ENCODE measurements at regions not wholly inside any gene's neighbourhood (a gene's known extent, or its start where the extent isn't known, plus 50 kb on each side); places are given as distances from the start of the nearest gene placed in this dataset.
A peak's percentile ranks its signal among the peaks of the same experiment; 100 is the strongest.

DNA sequence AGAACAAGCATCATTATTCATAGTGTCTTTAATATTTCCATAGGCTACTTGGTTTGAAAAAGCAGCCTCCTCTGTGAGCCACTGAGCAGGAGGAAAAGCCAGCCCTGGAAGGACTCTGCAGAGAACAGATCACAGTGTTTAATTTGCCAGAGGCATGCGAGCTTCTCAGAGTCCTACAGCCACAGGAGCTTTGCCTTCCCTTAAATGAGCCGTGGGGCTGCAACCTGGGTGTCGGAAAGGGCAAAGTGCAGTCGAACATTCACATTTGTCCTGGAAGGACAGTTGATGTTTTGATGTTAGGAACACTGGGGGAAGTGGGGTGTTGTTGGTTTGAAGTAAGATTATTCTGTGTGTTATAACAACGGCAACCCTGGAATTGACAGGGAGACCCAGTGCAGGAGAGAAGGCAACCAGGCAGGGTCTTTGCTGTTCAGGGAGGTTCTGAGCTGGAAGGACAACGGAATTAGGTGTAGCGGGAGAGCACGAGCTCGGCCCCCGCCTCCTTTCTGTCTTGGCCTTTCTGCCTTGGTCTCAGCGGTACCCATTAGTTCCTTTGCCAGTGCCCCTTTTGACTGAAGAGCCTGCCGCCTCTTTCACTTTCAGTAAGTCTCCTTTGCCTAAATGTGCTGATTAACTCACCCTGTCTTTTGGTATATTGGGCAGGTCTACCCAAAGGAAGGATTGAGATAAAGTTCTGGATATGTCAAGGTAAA, 192.3 kb upstream of the PITRM1 start:
- no peak for DNase-seq

DNA sequence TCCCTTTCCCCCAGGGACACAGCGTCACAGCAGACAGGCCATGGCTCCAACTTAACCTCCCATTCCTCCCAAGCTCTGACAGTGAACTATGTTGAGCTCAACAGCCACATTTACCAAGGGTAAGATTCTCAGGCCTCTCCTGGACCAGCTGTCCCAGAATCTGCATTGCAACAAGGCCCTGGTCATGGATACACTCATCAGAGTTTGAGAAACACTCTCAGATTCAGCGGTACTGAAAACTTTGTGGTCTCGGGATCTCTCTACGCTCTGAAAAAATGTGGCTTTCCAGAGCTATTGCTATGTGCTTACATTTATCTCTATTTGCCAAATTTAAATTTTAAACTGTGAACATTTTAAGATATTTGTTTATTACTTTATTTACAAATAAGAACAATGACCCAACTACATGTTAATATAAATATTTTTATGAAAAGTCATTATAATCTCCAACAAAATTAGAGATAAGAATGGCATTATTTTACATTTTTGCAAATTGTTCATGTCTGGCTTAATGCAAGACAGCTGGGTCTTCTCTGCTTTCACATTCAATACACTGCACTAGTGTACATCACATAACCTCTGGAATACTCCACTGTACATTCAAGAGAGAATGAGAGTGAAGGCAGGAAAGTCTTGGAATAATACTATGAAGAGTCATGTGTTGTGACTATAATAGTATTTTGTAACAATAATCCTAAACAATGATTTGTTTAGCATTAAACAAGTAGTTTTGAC, 190.9 kb upstream of the PITRM1 start:
- no peak for DNase-seq

DNA sequence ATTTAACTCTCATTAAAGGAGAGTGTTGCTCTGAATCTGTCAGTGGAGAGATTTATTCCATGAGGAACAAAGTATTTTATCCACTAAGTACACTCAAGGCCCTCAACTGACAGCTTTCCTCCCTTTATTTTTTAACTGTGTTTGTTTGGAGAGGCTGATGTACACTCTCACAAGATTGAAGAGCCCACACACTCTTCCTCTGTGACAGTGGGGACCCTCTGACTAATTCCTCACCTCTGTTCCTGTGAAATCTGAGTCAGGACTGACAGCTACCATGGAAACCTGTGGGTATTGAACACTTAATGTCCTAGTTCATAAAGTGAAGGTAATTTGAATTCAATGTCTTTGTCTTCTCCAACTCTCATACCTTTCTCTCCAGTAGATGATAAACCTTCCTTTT, 189.8 kb upstream of the PITRM1 start:
- DNase-seq, result no peak

DNA sequence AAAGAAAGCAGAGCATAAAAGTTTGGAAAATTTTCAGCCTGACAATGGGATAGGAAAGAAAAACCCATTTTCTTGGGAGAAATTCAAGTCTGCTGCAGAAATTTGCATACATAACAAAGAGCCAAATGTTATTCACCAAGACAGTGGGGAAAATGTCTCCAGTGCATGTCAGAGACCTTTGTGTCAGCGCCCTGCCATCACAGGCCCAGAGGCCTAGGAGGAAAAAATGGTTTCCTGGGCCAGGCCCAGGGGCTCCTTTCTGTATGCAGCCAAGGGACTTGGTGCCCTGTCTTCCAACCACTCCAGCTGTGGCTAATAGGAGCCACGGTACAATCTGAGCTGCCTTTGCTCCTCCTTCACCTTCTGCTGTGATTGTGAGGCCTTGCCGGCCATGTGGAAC, 189.1 kb upstream of the PITRM1 start:
- DNase-seq, result no peak

DNA sequence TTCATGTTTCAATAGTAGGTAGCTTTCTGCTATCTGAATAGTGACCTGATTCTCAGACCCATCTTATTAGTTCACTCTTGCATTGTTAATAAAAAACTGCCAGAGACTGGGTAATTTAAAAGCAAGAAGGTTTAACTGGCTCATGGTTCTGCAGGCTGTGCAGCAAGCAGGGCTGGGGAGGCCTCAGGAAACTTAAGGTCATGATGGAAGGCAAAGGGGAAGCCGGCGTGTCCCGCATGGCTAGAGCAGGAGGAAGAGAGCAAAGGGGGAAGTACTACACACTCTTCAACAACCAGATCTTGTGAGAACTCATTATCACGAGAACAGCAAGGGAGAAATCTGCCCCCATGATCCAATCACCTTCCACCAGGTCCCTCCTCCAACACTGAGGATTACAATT, 185.2 kb upstream of the PITRM1 start:
- DNase-seq, result peak; percentile 20 to 25

DNA sequence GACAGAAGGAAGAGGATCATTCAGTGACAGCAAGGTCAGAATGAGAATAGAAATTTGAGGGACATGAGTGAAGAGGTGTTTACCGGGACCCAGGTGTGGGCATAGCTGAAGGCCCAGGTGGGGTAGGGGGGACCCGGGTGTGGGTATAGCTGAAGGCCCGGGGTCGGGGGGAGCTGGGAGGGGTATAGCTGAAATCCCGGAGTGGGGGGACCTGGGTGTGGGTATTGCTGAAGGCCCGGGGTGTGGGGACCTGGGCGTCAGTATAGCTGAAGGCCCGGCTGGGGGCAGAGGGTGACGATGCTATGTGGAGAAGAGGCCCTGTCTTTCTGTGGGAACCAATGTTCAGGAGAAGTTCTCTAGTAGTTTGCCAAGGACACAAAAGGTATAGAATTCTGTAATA, 183.0 kb upstream of the PITRM1 start:
- no peak for DNase-seq

DNA sequence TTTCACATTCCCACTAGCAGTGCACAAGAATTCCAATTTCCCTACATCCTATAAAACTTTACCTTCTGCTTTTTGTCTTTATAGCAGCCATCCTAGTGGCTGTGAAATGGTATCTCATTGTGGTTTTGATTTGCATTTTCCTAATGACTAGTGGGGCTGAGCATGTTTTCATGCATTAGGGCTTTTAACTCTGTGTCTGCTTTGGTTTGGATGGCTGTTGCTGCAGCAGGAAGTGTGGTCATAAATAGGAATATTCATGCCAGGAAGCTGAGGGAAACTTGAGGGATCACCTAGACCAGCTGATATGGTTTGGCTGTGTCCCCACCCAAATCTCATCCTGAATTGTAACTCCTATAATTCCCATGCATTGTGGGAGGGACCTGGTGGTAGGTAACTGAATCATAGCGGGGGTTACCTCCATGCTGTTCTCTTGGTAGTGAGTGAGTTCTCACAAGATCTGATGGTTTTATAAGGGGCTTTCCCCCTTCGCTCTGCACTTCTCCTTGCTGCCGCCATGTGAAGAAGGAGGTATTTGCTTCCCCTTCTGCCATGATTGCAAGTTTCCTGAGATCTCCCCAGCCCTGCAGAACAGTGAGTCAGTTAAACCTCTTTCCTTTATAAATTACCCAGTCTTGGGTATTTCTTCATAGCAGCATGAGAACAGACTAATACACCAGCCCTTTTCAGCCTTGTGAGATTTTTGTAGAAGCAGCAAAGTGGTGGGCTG, 181.8 kb upstream of the PITRM1 start:
- DNase-seq, result peak; percentile 29 to 47

DNA sequence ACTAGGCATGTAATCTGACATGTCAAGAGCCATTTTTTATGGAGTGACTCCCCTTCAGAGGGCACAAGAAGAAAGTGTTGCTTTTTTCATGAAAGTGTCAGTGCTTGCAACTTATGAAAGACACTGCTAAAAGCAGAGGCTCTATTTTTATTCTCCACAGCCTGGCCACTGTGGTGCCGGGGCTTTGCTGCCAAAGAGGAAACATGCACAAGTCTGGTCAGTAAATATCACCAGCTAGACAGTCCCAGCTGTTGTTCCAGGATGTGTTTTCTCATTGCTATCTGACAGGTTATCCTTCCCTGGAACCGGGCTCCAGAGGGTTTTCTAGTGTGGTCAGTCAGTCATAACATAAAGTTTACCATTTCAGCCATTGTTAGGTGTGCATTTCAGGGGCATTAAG, 180.7 kb upstream of the PITRM1 start:
- no peak for DNase-seq

DNA sequence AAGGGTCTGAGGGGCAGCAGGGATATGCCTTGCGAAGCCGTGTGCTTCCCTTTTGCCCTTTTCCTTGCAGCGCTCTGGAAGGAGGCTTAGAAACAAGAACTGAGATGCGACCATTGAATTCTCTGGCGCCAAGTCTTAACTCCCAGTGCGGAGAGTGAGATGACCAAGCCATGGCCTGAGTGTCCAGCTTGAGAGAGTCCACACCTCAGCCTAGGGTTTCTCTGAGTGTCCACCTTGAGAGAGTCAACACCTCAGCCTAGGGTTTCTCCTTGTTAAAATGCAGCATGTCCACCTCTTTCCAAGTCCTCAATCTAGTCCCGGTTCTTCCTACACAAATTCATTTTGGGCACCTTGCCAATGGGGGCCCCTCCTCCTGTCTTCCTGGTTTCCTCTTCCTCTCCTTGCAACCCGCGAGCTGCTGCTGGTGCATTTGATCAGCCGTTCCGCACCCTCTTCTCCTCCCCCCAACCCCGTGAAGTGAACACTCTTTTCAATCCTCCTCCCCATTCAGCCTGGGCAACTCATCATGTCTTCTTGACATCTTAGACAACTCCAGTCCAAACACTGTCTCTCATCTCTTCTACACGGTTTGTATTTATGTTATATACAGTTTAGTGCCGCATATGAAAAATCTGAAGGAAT, 178.2 kb upstream of the PITRM1 start:
- DNase-seq, result no peak

DNA sequence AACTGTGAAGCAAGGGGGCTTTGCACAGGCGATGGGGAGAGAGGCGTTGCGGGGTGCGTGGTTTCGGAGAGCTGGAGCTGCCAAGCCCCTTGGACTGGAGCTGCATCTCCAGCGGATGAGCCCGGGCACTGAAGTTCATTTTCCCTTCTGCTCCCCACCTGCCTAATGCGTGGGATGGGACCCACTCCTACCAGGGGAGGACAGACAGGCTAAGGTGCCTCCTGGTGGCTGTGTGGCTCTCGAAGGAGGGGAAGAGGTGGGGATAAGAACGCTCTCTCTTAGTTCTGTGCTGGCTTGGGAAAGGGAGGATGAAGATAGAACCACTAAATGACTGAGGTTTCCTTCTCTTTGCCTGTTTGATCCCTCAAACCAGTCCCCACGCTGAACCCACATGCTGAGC, 177.6 kb upstream of the PITRM1 start:
- DNase-seq, result no peak

DNA sequence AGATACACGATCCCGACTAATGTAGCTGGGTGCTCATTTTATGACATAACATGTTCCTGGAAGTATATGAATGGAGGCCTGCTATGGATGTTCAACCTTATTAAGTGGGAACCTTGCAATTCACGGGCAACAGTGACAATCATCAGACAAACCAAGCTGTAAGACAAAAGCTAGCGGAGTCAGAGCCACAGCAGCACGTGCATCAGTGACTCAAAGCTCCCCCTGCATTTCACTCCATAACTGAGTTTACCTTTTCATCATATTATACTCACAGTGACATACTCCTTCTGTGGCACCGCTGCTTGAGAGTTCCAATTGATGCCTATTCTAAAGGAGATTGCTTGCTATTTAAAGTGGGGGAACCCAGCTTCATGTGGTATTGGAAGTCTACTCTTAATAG, 176.0 kb upstream of the PITRM1 start:
- DNase-seq, result no peak

DNA sequence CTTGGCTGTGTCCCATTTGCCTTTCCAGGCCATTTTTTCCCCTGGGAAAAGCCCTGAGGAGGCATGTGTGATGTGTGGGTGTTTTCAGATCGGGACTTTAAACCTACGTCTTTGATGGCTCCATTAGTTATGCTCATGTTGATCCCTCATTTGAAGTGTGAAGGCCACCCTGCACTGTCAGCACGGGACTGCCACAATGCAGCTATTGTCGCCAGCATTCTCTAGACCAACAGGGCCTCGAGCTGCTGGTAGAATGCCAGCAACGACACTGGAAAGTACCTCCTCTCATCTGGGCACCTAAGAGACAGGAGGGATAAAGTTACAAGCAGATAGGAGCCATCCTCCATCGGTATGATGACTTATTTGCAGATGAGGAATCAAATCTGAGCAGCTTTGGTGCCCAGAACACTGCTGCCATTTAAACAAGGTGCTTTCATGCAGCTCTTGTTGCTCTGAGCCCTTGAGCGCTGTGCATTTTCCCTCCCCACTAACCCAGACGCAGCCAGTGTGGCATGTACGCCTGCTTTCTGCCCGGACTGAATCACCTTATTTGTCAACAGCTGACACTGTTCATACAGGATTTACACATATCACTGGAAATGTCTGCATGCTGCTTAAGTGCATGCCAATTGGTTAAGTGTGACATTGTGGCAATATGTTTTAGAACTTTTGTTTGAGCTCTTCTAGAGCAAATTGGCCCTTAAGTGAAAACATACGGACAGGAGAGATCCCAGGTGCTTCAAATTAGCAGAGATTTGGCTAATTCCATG, 175.0 kb upstream of the PITRM1 start:
- no peak for DNase-seq

DNA sequence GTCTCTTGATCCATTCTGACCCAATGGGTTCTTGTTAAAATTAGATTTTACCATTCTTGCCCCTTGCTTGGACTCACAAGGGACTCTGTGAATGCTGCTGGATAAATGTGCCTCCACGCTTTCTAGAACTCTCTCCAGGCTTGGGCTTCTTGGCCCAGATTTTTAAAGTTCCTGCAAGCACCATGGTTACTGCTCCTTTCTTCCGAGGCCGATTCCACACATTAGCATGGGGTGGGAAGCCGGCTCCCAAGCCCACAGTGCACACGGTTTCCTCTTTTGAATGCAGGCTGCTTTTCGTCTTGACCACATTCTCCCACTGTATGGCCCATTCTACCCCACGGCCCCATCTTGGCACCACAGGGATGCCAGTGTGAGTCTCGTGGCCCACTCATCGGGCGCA, 174.3 kb upstream of the PITRM1 start:
- no peak for DNase-seq

DNA sequence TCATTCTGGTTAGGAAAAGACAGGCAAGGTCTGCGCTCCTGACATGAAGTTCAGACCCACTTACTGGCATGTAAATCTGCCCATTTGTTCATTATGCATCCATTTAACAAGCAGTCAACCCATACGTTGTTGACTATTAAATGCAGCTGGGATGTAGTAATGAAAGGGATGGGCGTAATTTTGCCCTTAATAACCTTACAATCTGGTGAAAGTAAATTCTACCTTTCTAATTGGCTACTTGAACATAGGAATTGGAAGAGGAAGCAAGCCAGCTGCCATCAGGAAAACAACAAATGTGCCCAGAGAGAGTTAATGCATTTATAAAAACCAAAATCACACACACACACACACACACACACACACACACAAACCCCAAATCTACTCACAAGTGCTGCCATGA, 170.2 kb upstream of the PITRM1 start:
- DNase-seq, result no peak

DNA sequence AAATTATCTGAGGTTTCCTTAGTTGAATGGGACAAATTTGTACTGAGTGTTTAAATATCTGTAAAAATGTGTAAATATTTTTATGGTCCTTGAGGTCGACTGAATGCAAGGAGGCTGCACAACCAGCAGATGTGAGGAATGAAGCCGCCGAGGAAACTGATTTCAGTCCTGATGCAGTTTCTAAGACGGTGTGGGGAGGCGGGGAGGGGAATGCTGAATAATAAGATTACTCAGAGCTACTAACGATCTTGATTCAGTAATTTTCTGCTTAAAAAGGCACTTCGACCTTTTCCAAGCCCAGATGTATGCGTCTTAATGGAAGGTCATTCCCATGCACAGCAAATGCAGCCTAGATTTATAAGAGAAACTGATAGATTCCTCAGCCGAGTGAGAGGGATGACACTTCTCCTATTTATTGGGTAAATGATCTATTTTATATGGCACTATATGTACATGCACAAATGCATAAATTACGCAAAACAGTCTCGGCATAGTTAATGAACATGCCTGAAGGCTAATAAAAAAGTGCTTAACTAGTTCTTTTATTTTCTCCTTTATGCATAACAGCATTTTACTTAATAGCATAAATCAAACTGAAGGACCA, 167.6 kb upstream of the PITRM1 start:
- DNase-seq, result no peak

DNA sequence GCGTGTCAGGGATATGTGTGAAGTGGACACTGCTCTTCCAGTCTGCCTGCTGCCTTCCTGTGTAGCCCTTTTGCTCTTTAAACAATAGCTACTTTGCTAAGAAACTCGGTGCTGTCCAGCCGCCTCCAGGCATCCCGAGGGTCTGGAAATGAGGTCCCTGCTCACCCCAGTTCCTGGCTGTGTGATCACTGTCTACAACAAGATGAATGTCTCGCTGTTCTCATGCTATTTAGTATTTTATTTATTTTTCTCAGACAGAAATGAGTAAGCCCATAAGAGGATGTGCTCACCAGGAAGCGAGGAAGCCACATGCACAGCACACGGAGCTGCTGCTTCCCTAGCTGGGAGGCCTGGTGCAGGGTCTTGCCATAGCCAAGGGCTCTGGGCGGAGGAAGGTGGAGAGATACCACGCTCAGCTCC, 167.0 kb upstream of the PITRM1 start:
- DNase-seq, result no peak

DNA sequence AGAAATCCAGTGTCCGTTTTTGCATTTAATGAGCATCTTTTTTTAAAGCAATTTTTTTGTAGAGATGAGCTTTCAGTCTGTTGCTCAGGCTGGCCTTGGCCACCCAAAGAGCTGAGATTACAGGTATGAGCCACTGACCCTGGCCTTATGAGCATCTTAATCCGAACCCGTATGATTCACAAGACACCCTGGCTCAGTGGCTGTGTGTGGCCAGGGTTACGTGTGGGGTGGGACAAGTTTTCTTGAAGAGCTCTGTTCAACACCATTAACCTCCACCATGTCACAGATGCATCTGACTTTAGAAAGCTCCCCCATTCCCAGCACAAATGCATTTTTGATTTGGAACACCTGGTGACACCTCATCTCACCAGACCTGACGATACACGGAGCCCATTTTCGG, 166.5 kb upstream of the PITRM1 start:
- no peak for DNase-seq

DNA sequence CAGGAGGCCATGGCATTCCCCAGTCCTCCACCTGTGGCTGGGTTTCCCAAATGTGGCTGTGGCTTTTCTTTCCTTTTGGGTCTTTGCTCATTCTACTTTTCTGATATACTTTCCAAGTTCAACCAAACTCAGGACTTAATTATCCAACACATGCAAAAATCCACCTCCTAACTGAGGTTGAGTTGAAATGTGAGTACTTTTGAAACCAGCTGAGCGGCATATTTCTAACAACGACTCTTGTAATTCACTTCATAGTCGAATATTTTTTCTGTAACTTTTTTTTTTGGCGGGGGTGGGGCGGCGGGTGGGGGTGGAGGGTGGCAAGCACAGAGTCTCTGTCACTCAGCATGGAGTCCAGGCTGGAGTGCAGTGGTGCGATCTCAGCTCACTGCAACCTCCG, 165.2 kb upstream of the PITRM1 start:
- no peak for DNase-seq

DNA sequence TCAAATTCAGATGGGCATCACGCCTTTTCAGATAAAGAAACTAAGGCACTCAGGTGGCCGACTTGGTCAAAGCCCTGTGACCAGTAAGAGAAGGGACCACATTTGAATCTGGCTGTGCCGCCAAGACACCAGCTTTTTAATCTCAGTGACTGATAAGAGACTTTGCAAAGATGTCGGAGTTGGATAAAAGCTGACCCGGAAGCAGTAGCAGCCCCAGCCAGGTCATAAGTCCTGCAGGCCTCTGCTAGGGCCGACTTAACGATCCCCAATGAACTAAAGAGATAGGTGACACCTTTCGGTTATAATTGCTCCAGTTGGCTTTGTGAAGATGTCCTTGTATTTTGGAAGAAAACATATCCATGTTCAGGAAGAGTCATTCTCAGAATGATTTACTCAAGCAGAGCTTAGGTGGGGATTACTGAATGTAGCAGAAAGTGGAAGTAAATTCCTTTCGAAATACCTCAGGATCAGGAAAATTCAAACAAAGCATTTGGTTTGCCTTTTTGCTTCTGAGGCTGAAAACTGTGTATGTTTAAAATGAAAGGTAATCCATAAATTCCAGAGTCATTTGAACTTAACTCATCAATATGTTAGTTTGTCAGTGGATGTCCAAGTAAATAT, 164.2 kb upstream of the PITRM1 start:
- DNase-seq, result no peak

DNA sequence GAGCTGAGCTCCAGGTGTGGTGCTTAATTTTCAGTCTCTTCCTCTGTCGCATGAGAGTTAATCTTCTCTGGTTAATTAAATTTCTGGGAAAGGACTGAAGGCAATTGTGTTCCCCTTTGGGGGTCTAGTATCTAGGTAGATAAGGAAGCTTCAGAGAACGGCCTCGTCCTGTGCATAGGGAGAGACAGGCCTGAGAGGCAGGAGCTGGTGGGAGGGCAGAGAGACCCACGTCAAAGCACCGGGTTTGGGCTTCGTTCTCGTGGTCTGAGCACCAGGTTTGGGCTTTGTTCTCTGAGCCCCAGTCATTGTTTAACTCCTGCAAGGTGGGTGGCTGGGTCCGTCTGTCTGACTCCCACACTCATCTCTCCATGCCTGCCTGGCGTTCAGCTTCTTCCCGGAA, 160.8 kb upstream of the PITRM1 start:
- DNase-seq, result no peak

DNA sequence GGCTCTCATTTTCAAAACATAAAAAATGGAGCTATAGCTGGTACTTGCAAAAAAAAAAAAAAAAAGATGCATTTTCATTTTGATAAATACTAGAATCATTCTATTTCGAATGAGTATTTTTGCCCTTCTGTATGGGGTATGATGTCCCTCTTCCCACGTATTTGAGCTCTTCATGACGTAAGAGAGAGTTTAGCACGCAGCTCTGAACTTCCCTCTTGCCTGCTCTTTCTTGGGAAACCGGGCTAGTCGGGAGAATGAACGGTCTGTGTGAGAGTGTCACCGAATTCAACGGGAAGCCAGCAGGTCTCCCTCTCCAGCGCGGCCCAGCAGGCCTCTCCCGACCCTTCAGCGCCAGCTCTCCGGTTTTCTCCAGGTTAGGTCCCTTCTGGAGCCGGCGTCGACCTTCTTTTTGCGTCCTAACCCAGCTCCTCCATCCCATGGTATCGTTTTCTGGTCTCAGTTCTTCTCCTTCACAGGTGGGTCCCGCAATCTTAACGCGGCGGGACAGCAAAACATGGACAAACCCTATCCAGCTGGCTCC, 159.2 kb upstream of the PITRM1 start:
- DNase-seq, result peak; percentile 15 to 35

DNA sequence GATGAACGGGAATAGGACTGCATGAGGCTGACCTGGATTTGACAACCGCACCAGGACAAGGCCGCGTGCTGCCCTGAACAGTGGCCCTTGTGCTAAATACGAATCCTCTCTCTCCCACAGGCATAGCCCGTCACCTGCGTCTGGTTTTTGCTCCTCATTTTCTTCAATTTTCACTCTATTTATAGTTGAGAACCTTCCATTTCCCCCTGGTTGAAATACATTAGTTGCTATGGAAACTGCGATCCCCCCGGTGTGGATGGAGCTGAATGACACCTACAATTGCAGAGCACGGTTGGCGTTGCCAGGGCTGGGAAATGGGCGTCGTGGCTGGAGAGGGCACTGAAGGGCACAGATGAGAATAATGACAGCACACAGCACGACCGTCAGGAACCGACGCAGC, 158.6 kb upstream of the PITRM1 start:
- no peak for DNase-seq
